Transverse colon (tissue), 3 donors: ENCODE measurements at regions not wholly inside any gene's neighbourhood (a gene's known extent, or its start where the extent isn't known, plus 50 kb on each side); places are given as distances from the start of the nearest gene placed in this dataset.

Experiments used
- CTCF ChIP-seq, 5 experiments: fragments of 200-600 bp in 3 of 5; fragments of 450-650 bp in 2 of 5; sonication (generic) in 3 of 5; IDR thresholded peaks; 1 replicate in 2 of 5; 2 replicates in 3 of 5; pipeline ENCODE4 v1.5.1; 2016 to 2017; ENCODE audit warnings: antibody characterized with exemption in 5 of 5, inconsistent platforms in 3 of 5, mild to moderate bottlenecking in 2 of 5, moderate library complexity in 1 of 5
- POLR2A ChIP-seq: fragments of 450-650 bp; IDR thresholded peaks from one replicate; pipeline ENCODE4 v1.6.1; 2016; ENCODE audit warnings: antibody characterized with exemption, mild to moderate bottlenecking, moderate library complexity

- no peak for TF ChIP-seq POLR2A
- TF ChIP-seq CTCF (IDR thresholded peaks at IDR 0.05): no peak
Measured at GRCh38 chr20:57879437-57879778, 169.6 kb upstream of the PMEPA1 start.
